Epithelial cell of esophagus (primary cell): ENCODE measurements at regions not wholly inside any gene's neighbourhood (a gene's known extent, or its start where the extent isn't known, plus 50 kb on each side); places are given as distances from the start of the nearest gene placed in this dataset.
"Not testable (repeated sequence)": the region's sequence is repeated elsewhere in the genome, so short reads cannot be mapped to it uniquely, and the experiment has no call there.

Experiments
- DNase-seq: peaks from one replicate; pipeline ENCODE4 v3.0.0; 2010; ENCODE audit warnings: low read depth
- H3K4me3 ChIP-seq: 2 replicates; pipeline ENCODE4 v1.5.1; 2011; ENCODE audit warnings: mild to moderate bottlenecking, low read length, control low read depth
- CTCF ChIP-seq: IDR thresholded peaks from 2 replicates; pipeline ENCODE4 v1.5.1; 2011; ENCODE audit warnings: low read depth, mild to moderate bottlenecking, low read length, control low read depth, inconsistent platforms; ENCODE audit not compliant: insufficient read depth; ENCODE audit errors: missing control alignments

GRCh38 chr20:25867776-25868649, 171.4 kb upstream of the ZNF337 start:
- DNase-seq = peak; percentile 50
- H3K4me3 ChIP-seq = peak overlapping the region; percentile 28
- TF ChIP-seq CTCF = no peak

GRCh38 chr20:25867015-25867775, 170.5 kb upstream of the ZNF337 start:
- not testable (repeated sequence) for H3K4me3 ChIP-seq, DNase-seq

- peak; percentile 70 for DNase-seq
- TF ChIP-seq CTCF = no peak
- H3K4me3 ChIP-seq = peak overlapping the region; percentile 30
Observed at GRCh38 chr20:25865715-25866656, 169.3 kb upstream of the ZNF337 start.

- H3K4me3 ChIP-seq = peak overlapping the region; percentile 30
- not testable (repeated sequence) for DNase-seq
Observed at GRCh38 chr20:25864963-25865714, 168.5 kb upstream of the ZNF337 start.

GRCh38 chr20:25864326-25864962, 167.8 kb upstream of the ZNF337 start:
- no peak overlapping the region for H3K4me3 ChIP-seq
- TF ChIP-seq CTCF = no peak
- DNase-seq = no peak

GRCh38 chr20:25863536-25864325, 167.1 kb upstream of the ZNF337 start:
- no peak for TF ChIP-seq CTCF
- DNase-seq = peak; percentile 47
- H3K4me3 ChIP-seq = peak overlapping the region; percentile 43

- DNase-seq = peak; percentile 81
- H3K4me3 ChIP-seq = peak overlapping the region; percentile 43
Observed at GRCh38 chr20:25862967-25863530, 166.4 kb upstream of the ZNF337 start.
